H1 (cell line): ENCODE measurements at regions not wholly inside any gene's neighbourhood (a gene's known extent, or its start where the extent isn't known, plus 50 kb on each side); places are given as distances from the start of the nearest gene placed in this dataset.

Experiments used
- JUN ChIP-seq: IDR thresholded peaks from 2 replicates; pipeline ENCODE4 v1.6.1; 2011; ENCODE audit warnings: low read depth, mild to moderate bottlenecking, improper control_type of control experiment, low read length
- POU5F1 ChIP-seq: IDR thresholded peaks from 2 replicates; pipeline ENCODE4 v1.6.1; 2011; ENCODE audit warnings: low read depth, mild to moderate bottlenecking, low read length, moderate library complexity
- SIX5 ChIP-seq: IDR thresholded peaks from 2 replicates; pipeline ENCODE4 v1.6.1; 2011; ENCODE audit warnings: mild to moderate bottlenecking, low read depth, low read length

GRCh38 chr5:167642779-167643517 is 648.5 kb upstream of the WWC1 start (continued):
- TF ChIP-seq JUN (no peak), POU5F1 (no peak), SIX5 (no peak)
